ENCODE measurements at regions not wholly inside any gene's neighbourhood (a gene's known extent, or its start where the extent isn't known, plus 50 kb on each side); places are given as distances from the start of the nearest gene placed in this dataset.

- no peak for TF ChIP-seq CTCF (conservative IDR thresholded peaks at IDR 0.05; ENCODE audit: low read length)
- TF ChIP-seq EZH2phosphoT487 (IDR thresholded peaks at IDR 0.05; ENCODE audit: borderline replicate concordance) = no peak
Observed at GRCh38 chr7:47085491-47086275, 496.2 kb downstream of the TNS3 start.
